AG04449 (cell line): ENCODE measurements at regions not wholly inside any gene's neighbourhood (a gene's known extent, or its start where the extent isn't known, plus 50 kb on each side); places are given as distances from the start of the nearest gene placed in this dataset.

Experiments
- CTCF ChIA-PET: fragments of 350-600 bp; formaldehyde crosslinking; extraction: SDS; loops from one replicate; lab custom pipeline; 2021; ENCODE audit warnings: antibody characterized with exemption; lab: Yijun Ruan, JAX
- POLR2A ChIA-PET: fragments of 400-600, 350-600 bp; formaldehyde crosslinking; extraction: SDS; loops from one replicate; lab custom pipeline; 2020; ENCODE audit warnings: antibody characterized with exemption, inconsistent platforms; lab: Yijun Ruan, JAX
- DNase-seq: peaks from one replicate; pipeline ENCODE4 v3.0.0-alpha.2; 2010; ENCODE audit warnings: low read depth, low spot score
- H3K4me3 ChIP-seq: 2 replicates; pipeline ENCODE4 v1.5.1; 2011; ENCODE audit warnings: low read depth, mild to moderate bottlenecking, control low read depth, low read length
- CTCF ChIP-seq: IDR thresholded peaks from one replicate; pipeline ENCODE4 v1.5.1; 2011; ENCODE audit warnings: mild to moderate bottlenecking, moderate library complexity, low read length, control low read depth, inconsistent platforms; ENCODE audit not compliant: insufficient read depth; ENCODE audit errors: missing control alignments

GRCh38 chr16:85481206-85481605 lies 131.9 kb upstream of the GSE1 start:
- ChIA-PET POLR2A (no interaction called here), CTCF (interaction anchor here (1.6 to 1.9 kb wide), 2 partner anchors 11 to 14 kb away, joined by 3 to 8 read pairs; no protein-coding TSS in a partner anchor)
- DNase-seq: no peak
- H3K4me3 ChIP-seq: no peak overlapping the region
- TF ChIP-seq CTCF: no peak

GRCh38 chr16:85481738-85482137 lies 131.4 kb upstream of the GSE1 start:
- CTCF ChIA-PET: interaction anchor here (1.6 to 1.9 kb wide), 2 partner anchors 10 to 14 kb away, joined by 3 to 8 read pairs; no protein-coding TSS in a partner anchor
- DNase-seq: no peak
- POLR2A ChIA-PET: no interaction called here
- no peak overlapping the region for H3K4me3 ChIP-seq
- no peak for TF ChIP-seq CTCF

- ChIA-PET CTCF (no interaction called here), POLR2A (no interaction called here)
- H3K4me3 ChIP-seq: no peak overlapping the region
- no peak for TF ChIP-seq CTCF
- DNase-seq: no peak
Measured at GRCh38 chr16:85483424-85483823, 129.7 kb upstream of the GSE1 start.

GRCh38 chr16:85484347-85485300 lies 128.5 kb upstream of the GSE1 start:
- no peak for DNase-seq
- ChIA-PET CTCF (interaction anchor here (1.5 kb wide), 1 partner anchor 9 kb away, joined by 4 read pairs; no protein-coding TSS in a partner anchor), POLR2A (no interaction called here)
- no peak overlapping the region for H3K4me3 ChIP-seq
- no peak for TF ChIP-seq CTCF

GRCh38 chr16:85485379-85485778 lies 127.7 kb upstream of the GSE1 start:
- ChIA-PET CTCF (interaction anchor here (1.5 kb wide), 1 partner anchor 8 kb away, joined by 4 read pairs; no protein-coding TSS in a partner anchor), POLR2A (no interaction called here)
- no peak for DNase-seq

More at GRCh38 chr16:85485379-85485778, 127.7 kb upstream of the GSE1 start:
- TF ChIP-seq CTCF: no peak
- H3K4me3 ChIP-seq: no peak overlapping the region
